ENCODE measurements at regions not wholly inside any gene's neighbourhood (a gene's known extent, or its start where the extent isn't known, plus 50 kb on each side); places are given as distances from the start of the nearest gene placed in this dataset.

- no peaks in the 10 kb centered on the region for H3K9me3 Mint-ChIP-seq (ENCODE audit: low read depth)
- H3K4me3 Mint-ChIP-seq (ENCODE audit: low read depth), result no peak overlapping the region
- DNase-seq (ENCODE audit: low spot score, unreplicated experiment), result no peak
- no peaks in the 10 kb centered on the region for H3K27me3 Mint-ChIP-seq
- H3K36me3 Mint-ChIP-seq (ENCODE audit: insufficient read depth), result no peaks in the 10 kb centered on the region
- TF ChIP-seq, protein P1, sequence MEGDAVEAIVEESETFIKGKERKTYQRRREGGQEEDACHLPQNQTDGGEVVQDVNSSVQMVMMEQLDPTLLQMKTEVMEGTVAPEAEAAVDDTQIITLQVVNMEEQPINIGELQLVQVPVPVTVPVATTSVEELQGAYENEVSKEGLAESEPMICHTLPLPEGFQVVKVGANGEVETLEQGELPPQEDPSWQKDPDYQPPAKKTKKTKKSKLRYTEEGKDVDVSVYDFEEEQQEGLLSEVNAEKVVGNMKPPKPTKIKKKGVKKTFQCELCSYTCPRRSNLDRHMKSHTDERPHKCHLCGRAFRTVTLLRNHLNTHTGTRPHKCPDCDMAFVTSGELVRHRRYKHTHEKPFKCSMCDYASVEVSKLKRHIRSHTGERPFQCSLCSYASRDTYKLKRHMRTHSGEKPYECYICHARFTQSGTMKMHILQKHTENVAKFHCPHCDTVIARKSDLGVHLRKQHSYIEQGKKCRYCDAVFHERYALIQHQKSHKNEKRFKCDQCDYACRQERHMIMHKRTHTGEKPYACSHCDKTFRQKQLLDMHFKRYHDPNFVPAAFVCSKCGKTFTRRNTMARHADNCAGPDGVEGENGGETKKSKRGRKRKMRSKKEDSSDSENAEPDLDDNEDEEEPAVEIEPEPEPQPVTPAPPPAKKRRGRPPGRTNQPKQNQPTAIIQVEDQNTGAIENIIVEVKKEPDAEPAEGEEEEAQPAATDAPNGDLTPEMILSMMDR (IDR thresholded peaks at IDR 0.05; ENCODE audit: unreplicated experiment), result no peak
- H3K4me1 Mint-ChIP-seq (ENCODE audit: low read depth), result no peaks in the 10 kb centered on the region
- no peak overlapping the region for H3K27ac Mint-ChIP-seq
Measured at GRCh38 chr3:94513600-94513999, 450.7 kb downstream of the NSUN3 start.

GRCh38 chr3:94515983-94516382 is 453.1 kb downstream of the NSUN3 start:
- no peaks in the 10 kb centered on the region for H3K4me1 Mint-ChIP-seq (ENCODE audit: low read depth)
- H3K9me3 Mint-ChIP-seq (ENCODE audit: low read depth), result peaks cover 4% of the 10 kb centered on the region
- TF ChIP-seq, protein P1 (IDR thresholded peaks at IDR 0.05; ENCODE audit: unreplicated experiment), result no peak
- no peak overlapping the region for H3K27ac Mint-ChIP-seq
- DNase-seq (ENCODE audit: low spot score, unreplicated experiment), result no peak
- H3K36me3 Mint-ChIP-seq (ENCODE audit: insufficient read depth), result no peaks in the 10 kb centered on the region
- H3K4me3 Mint-ChIP-seq (ENCODE audit: low read depth), result no peak overlapping the region
- no peaks in the 10 kb centered on the region for H3K27me3 Mint-ChIP-seq

DNA sequence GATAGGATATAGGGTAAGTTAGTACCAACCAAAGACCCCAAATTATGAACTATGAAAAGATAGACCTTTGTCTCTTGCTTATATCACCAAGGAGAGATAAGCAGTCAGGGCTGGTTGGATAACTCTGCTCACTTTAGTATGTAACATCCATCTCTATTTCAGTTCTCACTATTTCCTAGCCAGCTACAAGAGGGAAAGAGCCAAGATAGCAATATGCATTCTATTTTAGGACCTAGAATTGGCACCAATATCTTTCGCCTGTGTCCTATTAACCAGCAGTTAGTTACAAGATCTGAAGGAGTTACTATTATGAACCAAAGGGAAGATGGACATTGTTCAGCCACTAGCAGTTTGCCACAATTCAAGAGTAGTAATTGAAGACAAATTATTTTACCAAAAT is 457.5 kb downstream of the NSUN3 start:
- Mint-ChIP-seq H3K4me1 (ENCODE audit: low read depth) (peaks cover 26% of the 10 kb centered on the region), H3K27me3 (no peaks in the 10 kb centered on the region), H3K27ac (peak overlapping the region; percentile 57), H3K4me3 (ENCODE audit: low read depth) (no peak overlapping the region), H3K36me3 (ENCODE audit: insufficient read depth) (no peaks in the 10 kb centered on the region), H3K9me3 (ENCODE audit: low read depth) (peaks cover 6% of the 10 kb centered on the region)
- no peak for DNase-seq (ENCODE audit: low spot score, unreplicated experiment)
- TF ChIP-seq, protein P1 (IDR thresholded peaks at IDR 0.05; ENCODE audit: unreplicated experiment), result no peak

GRCh38 chr3:94522488-94522887 is 459.6 kb downstream of the NSUN3 start:
- Mint-ChIP-seq H3K27me3 (no peaks in the 10 kb centered on the region), H3K36me3 (ENCODE audit: insufficient read depth) (no peaks in the 10 kb centered on the region), H3K4me3 (ENCODE audit: low read depth) (no peak overlapping the region), H3K4me1 (ENCODE audit: low read depth) (peaks cover 38% of the 10 kb centered on the region), H3K27ac (no peak overlapping the region), H3K9me3 (ENCODE audit: low read depth) (peaks cover 6% of the 10 kb centered on the region)
- TF ChIP-seq, protein P1 (IDR thresholded peaks at IDR 0.05; ENCODE audit: unreplicated experiment), result peak; percentile 66
- no peak for DNase-seq (ENCODE audit: low spot score, unreplicated experiment)

- peak; percentile 9 for DNase-seq (ENCODE audit: low spot score, unreplicated experiment)
- Mint-ChIP-seq H3K4me1 (ENCODE audit: low read depth) (peaks cover 41% of the 10 kb centered on the region), H3K27me3 (no peaks in the 10 kb centered on the region), H3K4me3 (ENCODE audit: low read depth) (peak overlapping the region; percentile 35), H3K27ac (peak overlapping the region; percentile 85), H3K36me3 (ENCODE audit: insufficient read depth) (no peaks in the 10 kb centered on the region), H3K9me3 (ENCODE audit: low read depth) (peaks cover 6% of the 10 kb centered on the region)
- TF ChIP-seq, protein P1 (IDR thresholded peaks at IDR 0.05; ENCODE audit: unreplicated experiment), result no peak
Measured at GRCh38 chr3:94524102-94524919, 461.4 kb downstream of the NSUN3 start.

Measured in progenitor cell of endocrine pancreas (in vitro differentiated cells).